HG02884 (cell line): ENCODE measurements at regions not wholly inside any gene's neighbourhood (a gene's known extent, or its start where the extent isn't known, plus 50 kb on each side); places are given as distances from the start of the nearest gene placed in this dataset.

Experiments used
- ATAC-seq: cut with Tn5 transposase; IDR thresholded peaks from one replicate; pipeline ENCODE4 v1.9.1; 2021; ENCODE audit warnings: mild to moderate bottlenecking, moderate library complexity; ENCODE audit not compliant: unreplicated experiment

GRCh38 chr21:38959692-38960061 lies 153.9 kb downstream of the ETS2 start:
- no peak for ATAC-seq

- ATAC-seq: no peak
These were observed 153.4 kb downstream of the ETS2 start for GRCh38 chr21:38958940-38959691.

GRCh38 chr21:38958323-38958705 lies 152.6 kb downstream of the ETS2 start:
- no peak for ATAC-seq

GRCh38 chr21:38957575-38958322 lies 152.0 kb downstream of the ETS2 start:
- ATAC-seq: no peak

- no peak for ATAC-seq
These were observed 151.3 kb downstream of the ETS2 start for GRCh38 chr21:38956856-38957571.

GRCh38 chr21:38956521-38956855 lies 150.8 kb downstream of the ETS2 start:
- ATAC-seq: no peak

GRCh38 chr21:38956007-38956406 lies 150.3 kb downstream of the ETS2 start:
- ATAC-seq: no peak

GRCh38 chr21:38955495-38955894 lies 149.8 kb downstream of the ETS2 start:
- no peak for ATAC-seq

- no peak for ATAC-seq
These were observed 148.9 kb downstream of the ETS2 start for GRCh38 chr21:38954588-38955004.

GRCh38 chr21:38953516-38953915 lies 147.8 kb downstream of the ETS2 start:
- ATAC-seq: no peak

- no peak for ATAC-seq
These were observed 147.2 kb downstream of the ETS2 start for GRCh38 chr21:38952890-38953289.

GRCh38 chr21:38951095-38951730 lies 145.5 kb downstream of the ETS2 start:
- ATAC-seq: no peak

GRCh38 chr21:38950435-38951094 lies 144.8 kb downstream of the ETS2 start:
- ATAC-seq: no peak

GRCh38 chr21:38949070-38949380 lies 143.3 kb downstream of the ETS2 start:
- no peak for ATAC-seq

- no peak for ATAC-seq
These were observed 142.8 kb downstream of the ETS2 start for GRCh38 chr21:38948377-38949069.

GRCh38 chr21:38945545-38946245 lies 140.0 kb downstream of the ETS2 start:
- no peak for ATAC-seq

GRCh38 chr21:38944903-38945302 lies 139.2 kb downstream of the ETS2 start:
- no peak for ATAC-seq

GRCh38 chr21:38944402-38944801 lies 138.7 kb downstream of the ETS2 start:
- ATAC-seq: no peak

- ATAC-seq: no peak
These were observed 137.1 kb downstream of the ETS2 start for GRCh38 chr21:38942748-38943211.

- no peak for ATAC-seq
These were observed 133.0 kb downstream of the ETS2 start for GRCh38 chr21:38938769-38939168.
